SK-N-MC (cell line): ENCODE measurements at regions not wholly inside any gene's neighbourhood (a gene's known extent, or its start where the extent isn't known, plus 50 kb on each side); places are given as distances from the start of the nearest gene placed in this dataset.

Source experiments
- EZH2 ChIP-seq: fragments of 200-600 bp; sonication (generic); IDR thresholded peaks from one replicate; pipeline ENCODE4 v1.6.1; 2017; ENCODE audit warnings: antibody characterized with exemption
- FOXP2 ChIP-seq: optimal IDR thresholded peaks from 2 replicates; pipeline ENCODE3; 2011; ENCODE audit warnings: mild to moderate bottlenecking, moderate library complexity; ENCODE audit not compliant: insufficient read depth; ENCODE audit errors: extremely low read length, control extremely low read depth
- POLR2AphosphoS5 ChIP-seq: IDR thresholded peaks from 2 replicates; pipeline ENCODE4 v1.6.1; 2012; ENCODE audit warnings: mild to moderate bottlenecking, low read depth, low read length, borderline replicate concordance

DNA sequence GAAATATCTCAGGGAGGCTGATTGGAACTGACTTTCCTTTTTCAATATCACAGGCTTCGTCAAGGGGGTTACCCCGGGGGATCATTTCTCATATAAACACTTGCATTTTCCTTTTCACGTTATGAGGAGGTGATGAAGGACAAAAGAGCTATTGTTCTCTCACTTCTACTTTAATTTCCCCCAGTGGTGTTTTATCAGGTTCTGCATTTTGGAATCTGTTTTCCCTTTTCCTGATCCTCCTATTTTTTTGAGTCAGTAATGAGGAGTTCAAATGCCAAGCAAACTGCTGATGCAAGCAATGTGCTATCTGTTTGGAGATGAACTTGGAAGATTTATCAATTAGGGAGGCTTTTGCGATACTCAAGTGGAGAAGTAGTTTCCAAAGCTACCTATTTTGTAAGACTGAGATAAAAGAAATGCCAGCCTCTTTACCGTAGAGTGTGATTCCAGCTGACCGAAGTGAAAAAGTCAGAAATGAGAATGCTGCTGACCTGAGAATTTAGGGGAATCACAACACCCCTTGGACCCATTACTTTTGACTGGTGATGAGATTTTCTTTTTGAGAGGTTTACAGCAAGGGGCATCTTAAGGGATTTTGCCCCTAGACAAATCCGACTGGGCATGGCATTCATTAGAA lies 556.0 kb downstream of the RNF144A start:
- TF ChIP-seq POLR2AphosphoS5 (no peak), EZH2 (no peak), FOXP2 (no peak)
